Fibroblast of lung (primary cell): ENCODE measurements at regions not wholly inside any gene's neighbourhood (a gene's known extent, or its start where the extent isn't known, plus 50 kb on each side); places are given as distances from the start of the nearest gene placed in this dataset.

ENCODE experiments used
- EZH2 ChIP-seq: IDR thresholded peaks from 2 replicates; pipeline ENCODE4 v1.5.1; 2012; ENCODE audit warnings: low read length, control low read depth, mild to moderate bottlenecking; ENCODE audit errors: missing control alignments
- TF ChIP-seq, protein P1 (sequence below), 2 donors: IDR thresholded peaks in 1 of 2; conservative IDR thresholded peaks in 1 of 2; 1 replicate in 1 of 2; 2 replicates in 1 of 2; pipeline ENCODE4 v1.5.1; 2011 to 2012; ENCODE audit warnings: low read length in 2 of 2, control low read depth in 1 of 2, inconsistent platforms in 1 of 2, low read depth in 1 of 2, mild to moderate bottlenecking in 1 of 2

DNA sequence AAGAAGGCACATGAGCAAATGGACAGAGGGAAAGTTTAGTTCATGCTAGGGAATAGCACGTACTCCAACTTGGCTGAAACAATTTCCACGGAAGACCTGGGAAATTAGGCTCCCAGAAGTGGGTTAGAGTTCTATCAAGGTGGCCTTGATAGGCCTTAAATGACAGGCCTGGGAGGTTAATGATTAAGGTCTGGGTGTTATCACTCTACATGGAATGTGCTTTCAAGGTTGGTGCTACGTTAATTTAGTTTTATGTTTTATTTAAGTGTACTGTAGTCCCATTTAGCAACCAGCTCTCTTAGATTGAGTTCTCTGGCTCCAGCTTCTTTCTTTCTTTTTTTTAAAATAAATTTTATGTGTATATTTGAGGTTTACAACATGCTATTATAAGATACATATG is 121.4 kb upstream of the MEF2C start:
- TF ChIP-seq, protein P1, sequence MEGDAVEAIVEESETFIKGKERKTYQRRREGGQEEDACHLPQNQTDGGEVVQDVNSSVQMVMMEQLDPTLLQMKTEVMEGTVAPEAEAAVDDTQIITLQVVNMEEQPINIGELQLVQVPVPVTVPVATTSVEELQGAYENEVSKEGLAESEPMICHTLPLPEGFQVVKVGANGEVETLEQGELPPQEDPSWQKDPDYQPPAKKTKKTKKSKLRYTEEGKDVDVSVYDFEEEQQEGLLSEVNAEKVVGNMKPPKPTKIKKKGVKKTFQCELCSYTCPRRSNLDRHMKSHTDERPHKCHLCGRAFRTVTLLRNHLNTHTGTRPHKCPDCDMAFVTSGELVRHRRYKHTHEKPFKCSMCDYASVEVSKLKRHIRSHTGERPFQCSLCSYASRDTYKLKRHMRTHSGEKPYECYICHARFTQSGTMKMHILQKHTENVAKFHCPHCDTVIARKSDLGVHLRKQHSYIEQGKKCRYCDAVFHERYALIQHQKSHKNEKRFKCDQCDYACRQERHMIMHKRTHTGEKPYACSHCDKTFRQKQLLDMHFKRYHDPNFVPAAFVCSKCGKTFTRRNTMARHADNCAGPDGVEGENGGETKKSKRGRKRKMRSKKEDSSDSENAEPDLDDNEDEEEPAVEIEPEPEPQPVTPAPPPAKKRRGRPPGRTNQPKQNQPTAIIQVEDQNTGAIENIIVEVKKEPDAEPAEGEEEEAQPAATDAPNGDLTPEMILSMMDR (conservative IDR thresholded peaks at IDR 0.05 in 1 of 2, IDR thresholded peaks at IDR 0.05 in 1 of 2; ENCODE audit: low read depth in 1 of 2, low read length in 2 of 2): no peak
- no peak for TF ChIP-seq EZH2
